SJSA1 (cell line): ENCODE measurements at regions not wholly inside any gene's neighbourhood (a gene's known extent, or its start where the extent isn't known, plus 50 kb on each side); places are given as distances from the start of the nearest gene placed in this dataset.
"Not testable (repeated sequence)": the region's sequence is repeated elsewhere in the genome, so short reads cannot be mapped to it uniquely, and the experiment has no call there.

Source experiments
- DNase-seq, 2 experiments: peaks; one replicate each; pipeline ENCODE4 v3.0.0-alpha.2; 2015 to 2020; ENCODE audit warnings: low spot score in 2 of 2, low read depth in 1 of 2
- H3K27ac ChIP-seq: fragments of 250-450 bp; sonication (Bioruptor Pico); 2 replicates; pipeline ENCODE4 v1.5.1; 2020; ENCODE audit warnings: mild to moderate bottlenecking, moderate library complexity
- H3K27me3 ChIP-seq: fragments of 250-450 bp; sonication (Bioruptor Pico); replicated peaks from 2 replicates; pipeline ENCODE4 v1.5.1; 2020; ENCODE audit warnings: mild to moderate bottlenecking, moderate library complexity
- H3K36me3 ChIP-seq: fragments of 250-450 bp; sonication (Bioruptor Pico); 2 replicates; pipeline ENCODE4 v1.5.1; 2020; ENCODE audit warnings: mild to moderate bottlenecking
- H3K4me1 ChIP-seq: fragments of 250-450 bp; sonication (Bioruptor Pico); replicated peaks from 2 replicates; pipeline ENCODE4 v1.6.1; 2021; ENCODE audit warnings: mild to moderate bottlenecking
- H3K4me3 ChIP-seq: fragments of 250-450 bp; sonication (Bioruptor Pico); 2 replicates; pipeline ENCODE4 v1.5.1; 2020; ENCODE audit warnings: mild to moderate bottlenecking
- H3K9me3 ChIP-seq: fragments of 250-450 bp; sonication (Bioruptor Pico); replicated peaks from 2 replicates; pipeline ENCODE4 v1.5.1; 2020; ENCODE audit warnings: mild to moderate bottlenecking

GRCh38 chr16:21536740-21537139, 62.6 kb upstream of the METTL9 start:
- not testable (repeated sequence) for H3K27me3 ChIP-seq, H3K4me3 ChIP-seq, DNase-seq, H3K36me3 ChIP-seq, H3K27ac ChIP-seq, H3K9me3 ChIP-seq, H3K4me1 ChIP-seq

- H3K4me3 ChIP-seq, H3K27me3 ChIP-seq, H3K4me1 ChIP-seq, H3K36me3 ChIP-seq, H3K27ac ChIP-seq, H3K9me3 ChIP-seq, DNase-seq: not testable (repeated sequence)
Observed at GRCh38 chr16:21537598-21537997, 61.8 kb upstream of the METTL9 start.

- H3K27ac ChIP-seq, DNase-seq, H3K27me3 ChIP-seq, H3K4me1 ChIP-seq, H3K36me3 ChIP-seq, H3K4me3 ChIP-seq, H3K9me3 ChIP-seq: not testable (repeated sequence)
Observed at GRCh38 chr16:21539107-21539618, 60.2 kb upstream of the METTL9 start.

- not testable (repeated sequence) for H3K36me3 ChIP-seq, H3K27ac ChIP-seq, H3K4me3 ChIP-seq, H3K9me3 ChIP-seq, H3K4me1 ChIP-seq, DNase-seq, H3K27me3 ChIP-seq
Observed at GRCh38 chr16:21540770-21541433, 58.5 kb upstream of the METTL9 start.

- H3K4me3 ChIP-seq, DNase-seq, H3K9me3 ChIP-seq, H3K36me3 ChIP-seq, H3K27me3 ChIP-seq, H3K27ac ChIP-seq: not testable (repeated sequence)
- H3K4me1 ChIP-seq, result peaks cover 13% of the 10 kb centered on the region
Observed at GRCh38 chr16:21541611-21542051, 57.7 kb upstream of the METTL9 start.

- DNase-seq, H3K27me3 ChIP-seq, H3K27ac ChIP-seq, H3K36me3 ChIP-seq, H3K4me3 ChIP-seq, H3K9me3 ChIP-seq: not testable (repeated sequence)
- peaks cover 13% of the 10 kb centered on the region for H3K4me1 ChIP-seq
Observed at GRCh38 chr16:21542075-21542474, 57.3 kb upstream of the METTL9 start.

- not testable (repeated sequence) for H3K9me3 ChIP-seq, H3K27me3 ChIP-seq, DNase-seq, H3K4me3 ChIP-seq, H3K27ac ChIP-seq, H3K36me3 ChIP-seq
- peaks cover 13% of the 10 kb centered on the region for H3K4me1 ChIP-seq
Observed at GRCh38 chr16:21542491-21543124, 56.8 kb upstream of the METTL9 start.

GRCh38 chr16:21543151-21543836, 56.1 kb upstream of the METTL9 start:
- not testable (repeated sequence) for H3K36me3 ChIP-seq, H3K9me3 ChIP-seq, H3K27me3 ChIP-seq, H3K4me3 ChIP-seq, DNase-seq, H3K27ac ChIP-seq
- peaks cover 13% of the 10 kb centered on the region for H3K4me1 ChIP-seq

GRCh38 chr16:21545664-21546326, 53.6 kb upstream of the METTL9 start:
- H3K27me3 ChIP-seq, H3K9me3 ChIP-seq, H3K27ac ChIP-seq, H3K4me3 ChIP-seq, H3K36me3 ChIP-seq: not testable (repeated sequence)
- peaks cover 13% of the 10 kb centered on the region for H3K4me1 ChIP-seq
- DNase-seq, result peak; percentile 76 to 87

- peaks cover 21% of the 10 kb centered on the region for H3K4me1 ChIP-seq
- DNase-seq, H3K9me3 ChIP-seq, H3K27ac ChIP-seq, H3K4me3 ChIP-seq, H3K36me3 ChIP-seq, H3K27me3 ChIP-seq: not testable (repeated sequence)
Observed at GRCh38 chr16:21549396-21549795, 50.0 kb upstream of the METTL9 start.
